Neural cell (in vitro differentiated cells): ENCODE measurements at regions not wholly inside any gene's neighbourhood (a gene's known extent, or its start where the extent isn't known, plus 50 kb on each side); places are given as distances from the start of the nearest gene placed in this dataset.

Source experiments
- H2AFZ ChIP-seq: fragments of 200-600, 300-800 bp; sonication (generic), shearing (Covaris generic); 2 replicates; pipeline ENCODE4 v1.6.0; 2014; ENCODE audit warnings: low read depth, mild to moderate bottlenecking, antibody characterized with exemption, low read length, moderate library complexity
- H3F3A ChIP-seq: fragments of 200-600 bp; shearing (Covaris generic); 2 replicates; pipeline ENCODE4 v1.6.1; 2016; ENCODE audit warnings: mild to moderate bottlenecking, moderate library complexity, mixed read lengths, antibody characterized with exemption, low read length; ENCODE audit not compliant: insufficient read depth, poor library complexity, severe bottlenecking
- H3K27ac ChIP-seq: fragments of 200-600, 300-800 bp; sonication (generic), shearing (Covaris generic); 2 replicates; pipeline ENCODE4 v1.5.1; 2014; ENCODE audit warnings: mild to moderate bottlenecking, low read length, moderate library complexity
- H3K27me3 ChIP-seq: fragments of 300-800, 200-600 bp; sonication (generic), shearing (Covaris generic); 2 replicates; pipeline ENCODE4 v1.6.0; 2014; ENCODE audit warnings: mild to moderate bottlenecking, low read depth, low read length, moderate library complexity; ENCODE audit not compliant: insufficient read depth
- H3K36me3 ChIP-seq: fragments of 300-800, 200-600 bp; sonication (generic), shearing (Covaris generic); 2 replicates; pipeline ENCODE4 v1.5.1; 2014; ENCODE audit warnings: mild to moderate bottlenecking, antibody characterized with exemption, low read length, moderate library complexity; ENCODE audit not compliant: insufficient read depth
- H3K4me2 ChIP-seq: fragments of 300-800, 200-600 bp; sonication (generic), shearing (Covaris generic); 2 replicates; pipeline ENCODE4 v1.6.0; 2014; ENCODE audit warnings: mild to moderate bottlenecking, low read length
- H3K4me3 ChIP-seq: fragments of 300-800, 200-600 bp; sonication (generic), shearing (Covaris generic); 2 replicates; pipeline ENCODE4 v1.5.1; 2014; ENCODE audit warnings: mild to moderate bottlenecking, low read length, moderate library complexity
- H3K79me2 ChIP-seq: fragments of 200-600 bp; shearing (Covaris generic); replicated peaks from 2 replicates; pipeline ENCODE4 v1.6.0; 2014; ENCODE audit warnings: mild to moderate bottlenecking, low read length, moderate library complexity; ENCODE audit not compliant: insufficient read depth
- H3K9ac ChIP-seq: fragments of 300-800, 200-600 bp; sonication (generic), shearing (Covaris generic); 2 replicates; pipeline ENCODE4 v1.6.1; 2016; ENCODE audit warnings: mild to moderate bottlenecking, low read length, mixed read lengths
- H3K9me2 ChIP-seq: fragments of 200-600 bp; shearing (Covaris generic); 2 replicates; pipeline ENCODE4 v1.6.1; 2016; ENCODE audit warnings: mild to moderate bottlenecking, low read length, mixed read lengths; ENCODE audit not compliant: insufficient read depth
- H3K9me3 ChIP-seq: fragments of 200-600, 300-800 bp; sonication (generic), shearing (Covaris generic); 2 replicates; pipeline ENCODE4 v1.6.1; 2016; ENCODE audit warnings: mild to moderate bottlenecking, mixed run types, low read length, moderate library complexity, mixed read lengths
- H4K20me1 ChIP-seq: fragments of 200-600 bp; shearing (Covaris generic); 2 replicates; pipeline ENCODE4 v1.6.1; 2016; ENCODE audit warnings: mild to moderate bottlenecking, mixed run types; ENCODE audit not compliant: insufficient read depth
- CTCF ChIP-seq: fragments of 450-650 bp; IDR thresholded peaks from 2 replicates; pipeline ENCODE4 v1.5.1; 2014; ENCODE audit warnings: antibody characterized with exemption, mild to moderate bottlenecking, moderate library complexity; ENCODE audit not compliant: poor library complexity, severe bottlenecking
- EP300 ChIP-seq: fragments of 450-650 bp; conservative IDR thresholded peaks from 2 replicates; pipeline ENCODE4 v1.6.1; 2014; ENCODE audit warnings: antibody characterized with exemption, mild to moderate bottlenecking, moderate library complexity; ENCODE audit not compliant: poor library complexity, severe bottlenecking
- EZH2 ChIP-seq: fragments of 200-600, 300-800 bp; shearing (Covaris generic), sonication (generic); IDR thresholded peaks from 2 replicates; pipeline ENCODE4 v1.6.1; 2014; ENCODE audit warnings: antibody characterized with exemption, low read length, borderline replicate concordance, mild to moderate bottlenecking; ENCODE audit not compliant: insufficient read depth, poor library complexity, severe bottlenecking
- MXI1 ChIP-seq: fragments of 450-650 bp; conservative IDR thresholded peaks from 2 replicates; pipeline ENCODE4 v1.6.1; 2014; ENCODE audit warnings: antibody characterized with exemption, mild to moderate bottlenecking; ENCODE audit not compliant: poor library complexity, severe bottlenecking
- POLR2AphosphoS5 ChIP-seq: IDR thresholded peaks from 2 replicates; pipeline ENCODE4 v1.6.1; 2012
- RAD21 ChIP-seq: fragments of 450-650 bp; conservative IDR thresholded peaks from 2 replicates; pipeline ENCODE4 v1.6.1; 2014; ENCODE audit warnings: antibody characterized with exemption, mild to moderate bottlenecking, moderate library complexity
- REST ChIP-seq: IDR thresholded peaks from 2 replicates; pipeline ENCODE4 v1.6.1; 2012; ENCODE audit warnings: borderline replicate concordance
- SMC3 ChIP-seq: fragments of 450-650 bp; conservative IDR thresholded peaks from 2 replicates; pipeline ENCODE4 v1.6.1; 2014; ENCODE audit warnings: antibody characterized with exemption, mild to moderate bottlenecking, moderate library complexity; ENCODE audit not compliant: poor library complexity
- TAF1 ChIP-seq: IDR thresholded peaks from 2 replicates; pipeline ENCODE4 v1.6.1; 2012; ENCODE audit warnings: low read depth

GRCh38 chr7:12872487-12872886, 185.1 kb downstream of the ARL4A start:
- H3F3A ChIP-seq, result no peaks in the 10 kb centered on the region
- H3K4me3 ChIP-seq, result no peak overlapping the region
- no peak overlapping the region for H3K4me2 ChIP-seq
- H3K27me3 ChIP-seq, result no peaks in the 10 kb centered on the region
- TF ChIP-seq POLR2AphosphoS5, result no peak
- H3K79me2 ChIP-seq, result no peaks in the 10 kb centered on the region
- no peaks in the 10 kb centered on the region for H3K9me2 ChIP-seq
- H3K9me3 ChIP-seq, result no peaks in the 10 kb centered on the region
- no peaks in the 10 kb centered on the region for H4K20me1 ChIP-seq
- no peak overlapping the region for H3K9ac ChIP-seq
- H3K27ac ChIP-seq, result no peak overlapping the region
- H2AFZ ChIP-seq, result no peak overlapping the region
- no peaks in the 10 kb centered on the region for H3K36me3 ChIP-seq

GRCh38 chr7:12873571-12873970, 186.1 kb downstream of the ARL4A start:
- no peaks in the 10 kb centered on the region for H3K36me3 ChIP-seq
- no peaks in the 10 kb centered on the region for H3K79me2 ChIP-seq
- H3K4me2 ChIP-seq, result no peak overlapping the region
- no peak overlapping the region for H3K9ac ChIP-seq
- H4K20me1 ChIP-seq, result no peaks in the 10 kb centered on the region
- H2AFZ ChIP-seq, result no peak overlapping the region
- H3F3A ChIP-seq, result no peaks in the 10 kb centered on the region
- no peak overlapping the region for H3K27ac ChIP-seq
- no peaks in the 10 kb centered on the region for H3K27me3 ChIP-seq
- TF ChIP-seq REST, result no peak
- no peak for TF ChIP-seq EP300
- no peak for TF ChIP-seq CTCF
- no peak for TF ChIP-seq POLR2AphosphoS5
- no peak for TF ChIP-seq EZH2
- H3K9me3 ChIP-seq, result no peaks in the 10 kb centered on the region
- H3K4me3 ChIP-seq, result no peak overlapping the region
- H3K9me2 ChIP-seq, result no peaks in the 10 kb centered on the region

GRCh38 chr7:12879139-12879538, 191.7 kb downstream of the ARL4A start:
- Histone ChIP-seq H4K20me1 (no peaks in the 10 kb centered on the region), H3K27ac (no peak overlapping the region), H3K4me2 (no peak overlapping the region), H3K27me3 (no peaks in the 10 kb centered on the region), H3K4me3 (no peak overlapping the region), H3K9me3 (no peaks in the 10 kb centered on the region), H2AFZ (no peak overlapping the region), H3K9me2 (no peaks in the 10 kb centered on the region), H3K36me3 (no peaks in the 10 kb centered on the region), H3F3A (no peaks in the 10 kb centered on the region), H3K9ac (no peak overlapping the region), H3K79me2 (no peaks in the 10 kb centered on the region)
- TF ChIP-seq EZH2 (no peak), SMC3 (no peak), MXI1 (no peak), TAF1 (no peak), RAD21 (no peak), EP300 (no peak), CTCF (no peak), POLR2AphosphoS5 (no peak), REST (no peak)
